Neural progenitor cell (in vitro differentiated cells): ENCODE measurements at regions not wholly inside any gene's neighbourhood (a gene's known extent, or its start where the extent isn't known, plus 50 kb on each side); places are given as distances from the start of the nearest gene placed in this dataset.
"Not testable (repeated sequence)": the region's sequence is repeated elsewhere in the genome, so short reads cannot be mapped to it uniquely, and the experiment has no call there.

Experiments used
- EZH2 ChIP-seq: fragments of 200-600 bp; sonication (generic); IDR thresholded peaks from 2 replicates; pipeline ENCODE4 v1.6.1; 2017; ENCODE audit warnings: antibody characterized with exemption, mild to moderate bottlenecking, moderate library complexity
- EZH2phosphoT487 ChIP-seq: fragments of 200-600 bp; sonication (generic); IDR thresholded peaks from 2 replicates; pipeline ENCODE4 v1.6.1; 2017; ENCODE audit warnings: antibody characterized with exemption
- TF ChIP-seq, protein P1 (sequence below): fragments of 200-600 bp; sonication (generic); IDR thresholded peaks from 2 replicates; pipeline ENCODE4 v1.5.1; 2017; ENCODE audit warnings: antibody characterized with exemption, mild to moderate bottlenecking

DNA sequence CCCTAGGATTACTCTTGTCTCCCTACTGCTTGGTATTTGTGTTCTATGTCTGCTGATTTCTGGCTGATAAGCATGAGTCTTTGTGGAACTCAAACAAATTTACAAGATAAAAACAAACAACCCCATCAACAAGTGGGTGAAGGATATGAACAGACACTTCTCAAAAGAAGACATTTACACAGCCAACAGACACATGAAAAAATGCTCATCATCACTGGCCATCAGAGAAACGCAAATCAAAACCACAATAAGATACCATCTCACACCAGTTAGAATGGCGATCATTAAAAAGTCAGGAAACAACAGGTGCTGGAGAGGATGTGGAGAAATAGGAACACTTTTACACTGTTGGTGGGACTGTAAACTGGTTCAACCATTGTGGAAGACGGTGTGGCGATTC is 81.5 kb upstream of the GAS1 start:
- TF ChIP-seq, protein P1, sequence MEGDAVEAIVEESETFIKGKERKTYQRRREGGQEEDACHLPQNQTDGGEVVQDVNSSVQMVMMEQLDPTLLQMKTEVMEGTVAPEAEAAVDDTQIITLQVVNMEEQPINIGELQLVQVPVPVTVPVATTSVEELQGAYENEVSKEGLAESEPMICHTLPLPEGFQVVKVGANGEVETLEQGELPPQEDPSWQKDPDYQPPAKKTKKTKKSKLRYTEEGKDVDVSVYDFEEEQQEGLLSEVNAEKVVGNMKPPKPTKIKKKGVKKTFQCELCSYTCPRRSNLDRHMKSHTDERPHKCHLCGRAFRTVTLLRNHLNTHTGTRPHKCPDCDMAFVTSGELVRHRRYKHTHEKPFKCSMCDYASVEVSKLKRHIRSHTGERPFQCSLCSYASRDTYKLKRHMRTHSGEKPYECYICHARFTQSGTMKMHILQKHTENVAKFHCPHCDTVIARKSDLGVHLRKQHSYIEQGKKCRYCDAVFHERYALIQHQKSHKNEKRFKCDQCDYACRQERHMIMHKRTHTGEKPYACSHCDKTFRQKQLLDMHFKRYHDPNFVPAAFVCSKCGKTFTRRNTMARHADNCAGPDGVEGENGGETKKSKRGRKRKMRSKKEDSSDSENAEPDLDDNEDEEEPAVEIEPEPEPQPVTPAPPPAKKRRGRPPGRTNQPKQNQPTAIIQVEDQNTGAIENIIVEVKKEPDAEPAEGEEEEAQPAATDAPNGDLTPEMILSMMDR = not testable (repeated sequence)
- not testable (repeated sequence) for TF ChIP-seq EZH2phosphoT487, EZH2
